Smooth muscle cell of the brain vasculature (primary cell): ENCODE measurements at regions not wholly inside any gene's neighbourhood (a gene's known extent, or its start where the extent isn't known, plus 50 kb on each side); places are given as distances from the start of the nearest gene placed in this dataset.

Experiments used
- DNase-seq: peaks from one replicate; pipeline ENCODE4 v3.0.0-alpha.2; 2012; ENCODE audit warnings: low read depth, low spot score

DNA sequence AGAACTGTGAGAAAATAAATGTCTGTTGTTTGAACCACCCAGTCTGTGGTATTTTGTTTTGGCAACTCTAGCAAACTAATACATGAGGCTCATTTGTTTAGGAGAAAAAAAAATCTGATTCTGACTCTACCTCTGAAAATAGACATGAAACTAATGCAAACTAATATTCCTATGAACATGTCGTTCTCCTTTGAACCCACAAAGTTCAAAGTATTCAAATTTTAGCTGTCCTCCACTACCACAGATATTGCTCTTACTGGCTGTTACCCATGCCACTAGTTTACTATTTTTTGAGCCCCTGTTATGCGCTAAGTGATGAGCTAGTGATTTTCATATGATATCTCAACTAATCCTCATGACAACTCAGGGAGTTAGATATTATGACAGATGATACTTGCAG, 58.8 kb upstream of the ZNF804B start:
- no peak for DNase-seq

DNA sequence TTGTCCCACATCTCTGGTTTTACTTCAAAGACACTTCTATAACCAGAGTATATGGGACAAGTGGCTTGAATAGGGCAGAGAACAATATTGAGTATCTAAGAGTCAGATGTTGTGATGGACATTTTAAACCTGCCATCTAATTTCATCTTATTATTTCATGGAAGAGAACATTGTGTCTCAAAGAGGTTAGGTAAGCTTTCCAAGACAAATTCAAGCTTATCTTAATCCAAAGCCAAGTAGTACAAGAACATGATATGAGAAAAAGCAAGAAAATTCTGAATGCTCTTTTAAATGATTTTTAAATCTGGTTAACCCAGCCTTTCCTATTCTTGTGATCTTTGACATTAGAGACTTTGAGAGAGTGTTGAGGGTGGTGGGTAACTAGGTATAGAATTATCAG, 65.3 kb upstream of the ZNF804B start:
- no peak for DNase-seq

DNA sequence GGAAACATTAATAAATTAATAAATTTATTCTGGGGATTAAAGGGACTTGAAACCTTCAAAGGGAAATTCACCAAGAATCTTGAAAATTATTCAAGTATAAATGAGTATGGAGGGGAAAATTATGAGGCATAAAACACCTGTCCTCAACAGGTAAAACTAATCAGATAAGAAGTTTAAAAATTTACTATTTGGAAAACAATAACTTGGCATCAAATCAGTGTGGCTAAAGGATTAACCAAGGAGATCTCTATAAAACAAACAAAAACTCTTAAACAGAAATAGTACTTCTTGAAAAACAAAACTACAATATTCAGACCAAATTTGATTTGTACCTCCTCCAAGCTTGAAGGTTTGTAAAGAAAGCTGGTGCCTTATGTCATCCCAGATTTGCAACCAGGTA, 66.4 kb upstream of the ZNF804B start:
- DNase-seq: no peak

DNA sequence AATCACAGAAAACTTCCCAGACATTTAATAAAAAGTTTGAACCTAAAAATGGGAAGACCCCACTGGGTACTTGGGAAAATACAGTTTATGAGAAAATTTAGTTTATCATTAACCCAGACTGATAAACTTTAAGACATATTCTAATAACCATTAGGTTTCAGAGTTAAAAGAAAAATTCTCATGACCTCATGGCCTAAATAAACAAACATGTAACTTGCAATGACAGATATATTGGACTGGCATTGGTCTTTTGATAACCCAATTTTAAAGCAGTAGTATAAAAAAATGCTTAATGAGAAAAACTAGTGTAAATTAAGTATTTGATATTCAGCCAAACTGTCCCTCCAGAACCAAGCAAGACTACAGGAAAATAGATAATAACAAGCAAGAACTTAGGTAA, 67.0 kb upstream of the ZNF804B start:
- no peak for DNase-seq

DNA sequence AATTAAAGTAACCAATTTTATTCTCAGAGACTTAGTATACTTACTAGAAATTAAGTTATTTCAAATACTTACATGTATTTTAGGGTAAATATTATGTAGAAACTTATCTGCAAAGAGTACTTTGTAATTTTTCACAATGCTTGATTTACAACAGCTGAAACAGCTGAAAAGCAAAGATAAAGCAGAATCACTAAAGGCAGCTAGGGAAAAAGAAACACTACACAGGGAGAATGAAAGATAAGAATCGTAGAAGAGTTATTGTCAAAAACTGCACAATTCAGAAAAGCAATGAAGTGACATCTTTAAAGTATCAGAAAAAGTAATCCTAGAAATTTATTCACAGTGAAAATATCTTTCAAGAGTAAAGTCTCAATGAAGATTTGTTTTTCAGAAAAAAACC, 69.7 kb upstream of the ZNF804B start:
- DNase-seq: no peak

DNA sequence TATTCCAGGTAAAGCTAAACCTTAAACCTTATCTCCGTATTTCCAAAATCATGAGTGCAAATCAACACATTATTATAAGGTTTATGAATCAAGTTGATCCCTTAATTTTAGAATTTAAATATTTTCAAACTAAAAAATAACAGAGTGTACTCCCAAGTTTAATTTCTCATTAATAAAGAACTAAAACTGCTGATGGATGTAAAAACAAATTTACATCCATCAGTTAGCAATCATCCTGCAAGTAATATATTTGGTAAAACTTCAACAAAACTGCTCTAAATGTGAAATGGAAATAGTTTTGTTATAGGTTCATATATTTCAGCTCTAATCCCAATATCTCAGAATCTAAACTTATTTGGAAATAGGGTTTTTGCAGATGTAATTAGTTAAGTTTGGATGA, 71.3 kb upstream of the ZNF804B start:
- no peak for DNase-seq

DNA sequence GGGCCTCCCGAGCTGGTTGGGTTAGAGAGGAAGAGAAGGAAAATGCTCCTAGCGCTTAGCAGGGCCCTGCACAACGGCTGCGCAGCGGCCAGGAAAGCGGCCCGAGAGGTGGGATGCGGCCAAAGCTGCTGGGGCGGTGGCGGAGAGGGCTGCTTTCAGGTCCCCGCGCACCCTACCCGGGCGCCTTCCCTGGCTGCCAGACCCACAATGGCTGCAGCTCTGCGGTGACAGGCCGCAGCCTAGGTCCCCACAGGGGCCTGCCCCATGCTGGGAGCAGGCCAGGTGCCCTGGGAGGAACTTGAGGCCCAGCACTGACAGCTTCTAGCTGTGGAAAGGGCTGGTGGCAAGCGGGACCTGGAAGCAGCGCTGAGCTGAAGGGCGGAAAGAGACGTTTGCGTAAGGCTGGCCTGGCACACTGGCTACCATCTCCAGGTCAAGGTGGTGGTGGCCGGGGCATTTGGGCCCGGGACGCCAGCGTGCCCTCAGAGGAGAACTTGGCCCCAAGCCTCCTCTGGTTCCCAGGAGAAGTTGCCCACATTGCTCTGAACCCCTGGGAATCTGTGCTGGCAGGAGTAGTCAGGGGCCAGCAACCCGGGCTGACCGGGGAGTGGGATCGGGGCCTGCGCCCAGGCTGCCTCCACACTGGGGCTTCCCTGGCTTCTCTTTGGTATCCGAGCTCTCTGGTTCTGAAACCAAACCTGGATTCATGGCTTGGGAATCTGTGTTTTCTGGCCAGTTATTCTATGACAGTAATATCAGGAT, 72.9 kb upstream of the ZNF804B start:
- no peak for DNase-seq

DNA sequence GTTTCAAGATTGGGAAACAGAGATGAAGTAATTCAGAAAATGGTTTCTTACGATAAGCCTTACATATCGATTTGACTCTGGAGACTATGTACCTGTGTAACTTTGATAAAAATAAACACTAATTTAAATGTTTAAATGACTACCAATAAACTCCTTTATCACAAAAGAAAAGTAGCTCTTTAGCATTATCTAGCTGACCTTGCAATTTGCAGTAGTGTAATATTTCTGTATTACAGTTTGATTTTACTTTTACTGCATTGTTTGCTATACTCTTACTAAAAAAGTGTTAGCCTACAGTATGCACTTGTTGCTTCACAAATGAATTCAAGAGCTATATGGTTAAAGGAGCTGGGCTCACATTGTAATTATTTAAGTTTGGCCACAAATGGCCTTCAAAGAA, 77.8 kb upstream of the ZNF804B start:
- no peak for DNase-seq

DNA sequence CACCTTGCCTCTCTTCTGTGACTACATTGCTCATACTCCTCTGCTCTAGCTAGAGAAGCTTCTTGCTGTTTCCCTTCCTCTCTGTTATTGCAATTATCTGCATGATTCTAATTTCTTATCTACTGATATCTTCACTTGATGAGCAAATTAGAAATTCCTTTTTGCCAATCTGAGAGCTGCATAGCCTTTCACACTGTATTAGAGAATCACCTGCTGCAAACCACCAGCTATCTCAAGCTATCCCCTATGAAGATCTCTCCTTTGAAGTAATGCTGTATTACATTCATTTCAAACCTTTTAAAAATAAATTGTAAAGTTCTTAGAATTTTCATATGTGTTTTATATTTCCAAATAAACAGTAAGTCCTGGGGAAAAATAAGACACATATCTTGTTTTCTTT, 89.0 kb upstream of the ZNF804B start:
- DNase-seq: no peak

DNA sequence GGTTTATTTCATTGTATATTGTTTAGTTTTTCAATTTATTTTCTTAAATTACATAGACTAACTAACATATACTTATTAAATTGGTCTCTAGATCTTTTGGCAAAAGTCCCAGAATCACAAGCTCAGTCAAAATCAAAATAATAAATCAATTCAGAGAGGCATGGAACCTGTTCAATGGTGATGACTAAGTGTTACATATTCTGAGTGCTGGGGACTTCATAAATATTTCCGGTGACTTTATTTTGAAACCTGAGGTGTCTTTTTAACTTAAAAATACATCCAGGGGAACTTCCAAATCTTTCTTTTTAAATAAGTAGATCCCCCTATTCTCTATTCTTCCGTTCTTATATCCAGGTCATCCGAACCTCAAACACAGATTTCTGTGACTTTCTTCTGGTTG, 89.6 kb upstream of the ZNF804B start:
- no peak for DNase-seq

DNA sequence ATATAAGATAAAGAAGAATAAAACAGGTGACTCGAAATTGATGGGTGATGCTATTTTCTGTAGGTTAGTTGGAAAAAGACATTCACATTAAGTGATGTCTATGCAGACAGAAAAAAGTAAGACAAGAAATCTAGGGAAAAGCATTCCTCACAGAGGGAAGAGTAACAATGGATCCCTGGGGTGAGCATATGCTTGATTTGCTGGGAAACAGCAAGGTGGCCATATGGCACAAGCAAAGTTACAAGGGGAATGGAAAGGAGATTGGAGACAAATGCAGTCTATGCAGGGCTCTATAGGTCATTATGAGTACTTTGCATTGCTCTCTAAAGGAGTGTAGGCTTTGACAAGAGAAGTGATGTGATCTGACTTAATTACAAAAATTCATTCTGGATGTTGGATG, 90.9 kb upstream of the ZNF804B start:
- no peak for DNase-seq

DNA sequence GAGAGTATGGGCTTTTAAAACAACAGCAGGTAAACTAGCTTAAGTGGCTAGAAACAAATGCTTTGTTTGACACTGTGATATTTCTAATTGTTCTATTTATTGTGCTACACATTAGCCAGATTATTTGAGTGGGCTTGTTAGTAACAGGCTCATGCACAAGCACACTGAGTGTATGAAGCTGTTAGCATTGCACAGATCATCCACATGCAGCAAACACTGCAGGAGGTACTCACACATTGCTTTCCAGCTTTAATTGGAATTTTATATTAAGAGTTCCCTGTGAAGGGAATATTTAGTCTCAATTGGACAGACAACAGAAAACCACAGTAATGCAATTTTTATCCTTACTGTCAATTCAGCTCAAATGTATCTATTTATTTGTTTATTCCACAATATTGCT, 92.9 kb upstream of the ZNF804B start:
- no peak for DNase-seq

DNA sequence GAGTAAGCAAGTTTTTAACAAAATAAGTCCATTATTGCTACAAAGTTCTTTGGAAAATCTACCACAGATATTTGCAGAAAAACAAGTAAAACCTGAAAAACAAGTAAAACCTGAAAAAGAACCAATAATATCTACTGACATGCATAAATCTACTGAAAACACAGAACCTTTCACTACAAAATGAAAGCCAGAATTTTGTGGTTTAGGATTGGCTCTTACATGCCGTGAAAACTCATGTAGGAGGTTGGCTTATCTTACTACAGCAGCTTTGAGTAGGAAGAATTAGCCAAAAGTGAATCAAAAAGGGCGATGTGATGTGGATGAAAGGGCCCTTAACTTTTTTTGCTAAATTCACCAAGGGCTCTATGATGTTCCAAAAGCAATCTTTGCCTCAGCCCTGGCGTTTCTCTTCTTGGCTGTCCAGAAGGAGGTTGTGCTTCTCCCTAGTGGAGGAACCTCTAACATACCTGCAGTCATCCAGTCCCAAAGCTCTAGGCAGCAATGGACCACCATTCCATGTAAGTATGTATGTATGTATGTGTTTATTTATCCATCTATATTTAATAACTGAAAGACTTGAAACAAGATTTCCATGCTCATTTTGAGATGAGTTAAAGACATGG, 93.5 kb upstream of the ZNF804B start:
- no peak for DNase-seq

DNA sequence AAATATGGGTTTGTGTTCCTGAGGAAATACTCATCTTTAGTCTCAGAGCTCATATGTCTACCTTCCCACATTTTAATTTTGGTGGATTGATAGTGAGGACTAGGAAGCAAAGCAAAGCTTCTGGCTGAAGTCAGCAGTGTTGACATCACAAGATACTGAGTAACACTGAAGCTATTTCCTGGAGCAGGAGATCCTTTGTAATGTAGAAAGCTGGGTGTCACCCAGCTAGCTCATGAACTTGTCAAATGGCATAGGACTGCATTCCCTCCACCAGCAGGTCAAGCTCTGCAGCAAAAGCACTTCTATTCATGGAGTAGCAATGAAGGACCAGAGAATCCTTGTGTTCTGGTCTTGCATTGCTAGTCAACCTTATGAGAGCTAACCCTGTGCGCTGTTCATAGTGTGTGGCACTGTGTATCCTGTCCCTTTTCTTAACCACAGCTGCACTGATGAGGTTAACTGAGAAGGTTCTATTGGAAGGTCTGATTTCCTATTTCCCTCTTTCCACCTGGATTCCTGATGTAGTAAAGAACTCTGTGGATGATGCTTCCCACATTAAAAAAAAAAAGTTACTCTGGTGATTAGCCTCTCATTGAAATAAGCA, 94.8 kb upstream of the ZNF804B start:
- peak; percentile 12 for DNase-seq

DNA sequence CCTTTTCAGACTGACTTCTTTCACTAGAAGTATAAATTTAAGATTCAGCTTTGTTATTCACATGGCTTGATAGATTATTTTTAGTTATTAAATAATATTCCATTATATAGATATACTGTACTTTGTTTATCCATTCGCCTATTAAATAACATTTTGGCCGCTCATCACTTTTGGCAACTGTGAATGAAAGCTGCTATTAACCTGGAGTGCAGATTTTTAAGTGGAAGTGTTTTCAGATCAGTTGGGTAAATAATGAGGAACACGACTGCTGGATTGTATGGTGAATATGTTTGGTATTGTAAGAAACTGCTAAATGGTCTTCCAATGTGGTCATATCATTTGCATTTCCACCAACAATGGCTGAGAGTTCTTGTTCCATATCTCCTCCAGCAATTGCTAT, 97.6 kb upstream of the ZNF804B start:
- DNase-seq: no peak

DNA sequence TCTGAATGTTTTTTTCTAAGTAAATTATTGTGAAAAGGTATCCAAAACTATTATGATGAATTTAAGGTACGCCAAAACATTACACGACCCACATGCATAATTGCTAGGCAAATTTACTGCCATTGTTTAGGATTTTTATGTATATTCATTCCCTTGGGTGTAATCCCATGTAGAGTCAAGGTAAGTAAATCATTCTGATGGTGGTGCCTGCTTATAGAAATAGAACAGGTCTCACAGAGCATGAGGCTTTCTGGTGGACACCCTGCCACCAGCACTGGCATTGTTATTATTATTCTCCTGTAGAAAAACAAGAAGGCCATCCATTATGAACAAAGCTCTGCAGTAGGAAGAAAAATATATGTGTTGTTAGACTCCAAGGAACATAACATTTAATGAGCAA, 111.7 kb upstream of the ZNF804B start:
- DNase-seq: no peak

DNA sequence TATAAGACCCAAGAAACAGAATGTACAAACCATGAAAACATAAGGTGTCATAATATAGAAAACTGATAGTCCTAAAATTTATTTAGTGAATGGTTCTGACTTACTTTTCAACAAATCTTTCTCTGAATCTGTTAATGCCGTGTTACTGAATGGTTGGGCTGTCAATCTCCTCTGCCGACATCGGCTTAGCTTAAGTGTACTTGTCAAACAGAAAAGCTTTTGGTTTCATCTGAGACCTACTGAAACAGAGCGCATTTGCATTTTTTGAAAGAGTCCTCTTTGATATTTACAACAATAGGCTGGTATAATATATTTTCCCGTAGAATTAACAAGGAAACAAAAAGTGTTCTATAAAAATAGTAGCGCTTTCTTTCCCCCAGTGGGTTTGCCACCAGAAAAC, 120.9 kb upstream of the ZNF804B start:
- DNase-seq: no peak

DNA sequence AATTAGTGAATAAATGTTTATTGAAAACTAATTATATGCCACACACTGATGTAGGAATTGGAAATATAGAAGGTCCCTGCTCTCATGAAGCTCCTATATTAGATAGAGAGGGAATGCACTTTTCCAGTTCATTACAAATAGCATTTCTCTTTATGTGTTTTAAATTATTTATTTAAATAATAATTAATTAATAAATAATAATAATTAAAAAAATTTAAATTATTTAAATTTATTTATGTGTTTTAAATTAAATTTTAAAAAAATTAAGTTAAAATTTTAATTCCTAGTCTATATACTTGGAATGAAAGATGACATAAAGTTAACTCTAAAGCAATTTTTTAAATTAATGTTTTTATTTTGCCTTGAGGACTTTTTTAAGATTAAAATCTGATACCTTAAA, 121.7 kb upstream of the ZNF804B start:
- DNase-seq: no peak

DNA sequence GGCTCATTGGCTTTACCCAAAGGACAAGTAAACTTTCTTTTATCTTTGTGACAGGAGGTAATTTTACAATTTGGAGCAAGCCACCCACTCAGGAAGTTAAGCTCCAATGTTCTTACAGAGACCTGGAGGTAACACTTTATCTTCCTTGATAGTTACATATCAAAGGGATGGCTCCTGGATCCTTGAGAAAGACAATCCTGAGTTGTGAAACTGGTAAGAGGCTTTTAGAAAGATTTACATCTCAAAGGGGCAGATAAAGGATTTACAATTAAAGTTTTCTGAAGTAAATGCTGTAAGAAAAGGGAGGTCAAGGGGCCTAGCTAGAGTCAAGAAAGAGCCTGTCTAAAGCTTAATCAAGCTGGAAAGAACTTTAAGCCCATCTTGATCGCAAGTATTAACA, 124.4 kb upstream of the ZNF804B start:
- no peak for DNase-seq

DNA sequence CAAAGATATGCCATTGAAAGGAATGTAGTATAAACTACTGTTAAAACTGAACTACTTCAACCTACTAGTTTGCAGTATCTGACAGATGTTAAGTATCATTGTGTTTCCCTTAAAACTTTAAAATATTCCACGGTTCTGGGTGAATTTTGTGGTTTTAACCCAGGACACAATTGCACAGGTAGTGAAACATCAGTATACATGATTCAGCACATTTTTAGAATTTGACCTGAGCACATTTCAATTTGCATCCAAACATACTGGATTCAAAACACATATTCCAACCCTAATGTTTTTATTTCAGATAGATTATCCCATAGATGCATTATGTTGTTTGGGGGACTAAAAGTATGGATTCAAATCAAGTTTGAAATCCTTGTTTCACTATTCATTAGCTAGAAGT, 129.9 kb upstream of the ZNF804B start:
- no peak for DNase-seq

DNA sequence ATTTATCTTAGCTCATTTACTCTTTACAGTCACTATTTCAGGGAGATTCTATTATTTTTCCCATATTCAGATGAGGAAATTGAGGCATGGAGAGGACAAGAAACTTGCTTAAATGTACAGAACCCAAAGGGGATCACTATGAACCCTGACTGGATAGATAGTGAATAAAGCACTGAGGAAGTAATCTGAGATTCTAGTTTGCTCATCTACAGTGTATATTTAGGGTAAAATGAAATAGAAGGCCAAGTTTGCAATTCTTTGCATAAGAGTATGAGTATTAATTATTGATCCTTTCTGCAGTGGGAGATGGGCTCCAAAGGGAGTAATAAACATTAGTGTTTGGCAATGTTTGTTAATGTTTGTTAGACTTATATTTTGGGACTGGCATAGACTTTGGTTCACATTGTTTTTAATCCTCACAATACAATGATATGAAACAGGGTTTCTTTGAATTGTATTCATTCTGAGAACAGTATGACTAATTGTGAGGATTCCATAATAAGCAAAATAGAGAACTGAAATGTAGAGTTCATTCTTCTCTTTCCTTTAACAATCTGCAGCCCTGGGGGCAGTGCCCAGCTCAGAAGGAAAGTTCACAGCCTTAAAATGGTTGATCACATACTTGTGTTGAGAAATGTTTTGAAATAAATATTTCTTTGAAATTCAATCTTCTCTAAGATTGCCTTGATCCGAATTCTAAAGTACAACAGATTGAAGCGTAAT, 131.0 kb upstream of the ZNF804B start:
- no peak for DNase-seq

DNA sequence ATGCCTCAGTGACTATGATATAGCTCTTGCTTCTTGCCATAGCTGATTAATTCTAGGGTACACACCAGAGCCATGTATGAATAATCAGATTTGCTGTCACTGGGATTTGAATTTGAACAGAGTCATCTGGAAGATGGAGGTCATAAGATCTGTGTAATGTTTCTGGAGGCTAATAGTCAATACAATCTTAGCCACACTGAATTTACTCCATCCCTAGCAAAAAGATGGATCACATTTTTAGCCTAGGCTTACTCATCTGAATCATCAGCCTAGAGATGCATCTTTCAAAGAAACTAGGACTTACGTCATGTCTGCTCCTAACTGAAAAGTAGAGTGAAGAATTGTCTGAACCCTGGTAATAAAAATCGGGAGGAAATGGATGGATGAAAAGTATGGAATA, 142.3 kb upstream of the ZNF804B start:
- no peak for DNase-seq

DNA sequence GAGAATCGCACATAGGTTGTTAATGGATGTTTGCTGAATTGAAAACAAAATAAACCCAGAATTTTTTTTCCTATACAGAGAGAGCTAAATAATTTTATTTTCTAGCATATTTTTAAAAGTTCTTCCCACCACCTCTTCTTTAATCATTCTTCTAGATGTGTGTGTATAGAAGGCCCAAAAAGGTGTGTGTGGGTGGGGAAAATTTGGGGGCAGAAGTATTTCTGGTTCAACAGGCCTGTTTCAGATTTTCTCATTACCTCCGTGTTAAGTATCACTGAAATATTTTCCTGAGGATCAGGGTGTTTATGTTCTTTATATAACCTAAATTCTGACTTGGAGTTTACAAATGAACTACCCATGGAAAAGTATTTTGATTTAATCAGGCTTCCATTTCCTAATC, 144.2 kb upstream of the ZNF804B start:
- no peak for DNase-seq
